Lung (tissue), 11 donors: ENCODE measurements at regions not wholly inside any gene's neighbourhood (a gene's known extent, or its start where the extent isn't known, plus 50 kb on each side); places are given as distances from the start of the nearest gene placed in this dataset.

Experiments
- ATAC-seq: fragments of 200-7000 bp; cut with Tn5 transposase; one replicate; pipeline ENCODE4 v1.9.1; 2020; ENCODE audit warnings: moderate number of reproducible peaks; ENCODE audit not compliant: insufficient read depth, low FRiP score
- DNase-seq, 3 donors: peaks; one replicate each; pipeline ENCODE4 v3.0.0-alpha.2; 2013 to 2017
- H3K27ac ChIP-seq, 2 donors: one replicate each; pipeline ENCODE4 v1.5.1; 2013; ENCODE audit warnings: mild to moderate bottlenecking in 2 of 2, moderate library complexity in 2 of 2, control low read depth in 1 of 2, inconsistent platforms in 1 of 2, low read depth in 1 of 2, low read length in 1 of 2
- H3K27me3 ChIP-seq, 3 donors: one replicate each; pipeline ENCODE4 v1.5.1; 2013; ENCODE audit warnings: low read length in 2 of 3; ENCODE audit not compliant: control insufficient read depth in 3 of 3, insufficient read depth in 3 of 3
- H3K36me3 ChIP-seq, 4 donors: one replicate each; pipeline ENCODE4 v1.5.1; 2013; ENCODE audit warnings: low read length in 4 of 4, mild to moderate bottlenecking in 1 of 4, moderate library complexity in 1 of 4; ENCODE audit not compliant: control insufficient read depth in 4 of 4, insufficient read depth in 4 of 4
- H3K4me1 ChIP-seq, 5 donors: one replicate each; pipeline ENCODE4 v1.5.1; 2013; ENCODE audit warnings: low read length in 5 of 5, mild to moderate bottlenecking in 2 of 5, moderate library complexity in 1 of 5; ENCODE audit not compliant: control insufficient read depth in 5 of 5, insufficient read depth in 5 of 5
- H3K4me3 ChIP-seq: one replicate; pipeline ENCODE4 v1.5.1; 2013; ENCODE audit warnings: mild to moderate bottlenecking, control low read depth, moderate library complexity
- H3K9ac ChIP-seq, 2 donors: one replicate each; pipeline ENCODE4 v1.5.1; 2013; ENCODE audit warnings: low read length in 2 of 2, control low read depth in 1 of 2; ENCODE audit not compliant: insufficient read depth in 1 of 2
- H3K9me3 ChIP-seq, 4 donors: one replicate each; pipeline ENCODE4 v1.5.1; 2013; ENCODE audit warnings: low read length in 3 of 4, mild to moderate bottlenecking in 1 of 4, moderate library complexity in 1 of 4; ENCODE audit not compliant: control insufficient read depth in 4 of 4, insufficient read depth in 3 of 4
- WGBS, 2 donors: extraction: QIAGEN DNeasy Blood & Tissue Kit; methylation state at CpG; one replicate each; pipeline ENCODE4 v1.1.7; 2013; 5-methylcytosine and 5-hydroxymethylcytosine counted together
- TF ChIP-seq, protein P1 (sequence below): IDR thresholded peaks from 2 replicates; pipeline ENCODE4 v1.5.1; 2012; ENCODE audit warnings: mild to moderate bottlenecking; ENCODE audit errors: control extremely low read depth, extremely low read depth
- donor health status: control.
- donor health status: control.
- donor health status: Bipolar disorder and iron deficiency.
- donor health status: healthy.
- donor health status: DM: yes; HTN: yes; CAD: no.

DNA sequence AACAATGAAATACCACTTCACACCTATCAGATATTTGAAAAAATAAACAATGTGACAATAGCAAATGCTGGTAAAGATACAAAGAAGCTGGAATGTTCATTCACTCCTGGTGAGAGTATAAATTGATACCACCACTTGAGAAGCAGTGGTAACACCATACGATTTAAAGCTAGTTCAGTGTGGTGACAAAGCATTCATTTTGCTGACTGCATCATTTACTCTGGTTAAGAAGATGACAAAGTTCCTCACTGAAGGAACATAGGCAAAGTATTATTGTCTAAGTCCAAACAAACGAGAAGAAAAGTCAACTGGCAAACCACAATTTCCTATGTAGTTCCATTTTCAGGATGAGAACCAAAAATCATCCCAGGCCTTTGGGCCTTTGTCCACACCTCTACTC is 102.5 kb downstream of the GEMIN8 start:
- Histone ChIP-seq H3K27ac (no peak overlapping the region), H3K9me3 (no peaks in the 10 kb centered on the region), H3K27me3 (peaks cover 0 to 17% (median 15%) of the 10 kb centered on the region in 3 donors), H3K36me3 (no peaks in the 10 kb centered on the region), H3K4me3 (no peak overlapping the region), H3K9ac (no peak overlapping the region), H3K4me1 (no peaks in the 10 kb centered on the region)
- DNase-seq (no peak), ATAC-seq (no peak)
- 51 to 68% methylated on average over 2 of the region's 2 CpGs for WGBS, 2 donors
- TF ChIP-seq, protein P1, sequence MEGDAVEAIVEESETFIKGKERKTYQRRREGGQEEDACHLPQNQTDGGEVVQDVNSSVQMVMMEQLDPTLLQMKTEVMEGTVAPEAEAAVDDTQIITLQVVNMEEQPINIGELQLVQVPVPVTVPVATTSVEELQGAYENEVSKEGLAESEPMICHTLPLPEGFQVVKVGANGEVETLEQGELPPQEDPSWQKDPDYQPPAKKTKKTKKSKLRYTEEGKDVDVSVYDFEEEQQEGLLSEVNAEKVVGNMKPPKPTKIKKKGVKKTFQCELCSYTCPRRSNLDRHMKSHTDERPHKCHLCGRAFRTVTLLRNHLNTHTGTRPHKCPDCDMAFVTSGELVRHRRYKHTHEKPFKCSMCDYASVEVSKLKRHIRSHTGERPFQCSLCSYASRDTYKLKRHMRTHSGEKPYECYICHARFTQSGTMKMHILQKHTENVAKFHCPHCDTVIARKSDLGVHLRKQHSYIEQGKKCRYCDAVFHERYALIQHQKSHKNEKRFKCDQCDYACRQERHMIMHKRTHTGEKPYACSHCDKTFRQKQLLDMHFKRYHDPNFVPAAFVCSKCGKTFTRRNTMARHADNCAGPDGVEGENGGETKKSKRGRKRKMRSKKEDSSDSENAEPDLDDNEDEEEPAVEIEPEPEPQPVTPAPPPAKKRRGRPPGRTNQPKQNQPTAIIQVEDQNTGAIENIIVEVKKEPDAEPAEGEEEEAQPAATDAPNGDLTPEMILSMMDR, result no peak

DNA sequence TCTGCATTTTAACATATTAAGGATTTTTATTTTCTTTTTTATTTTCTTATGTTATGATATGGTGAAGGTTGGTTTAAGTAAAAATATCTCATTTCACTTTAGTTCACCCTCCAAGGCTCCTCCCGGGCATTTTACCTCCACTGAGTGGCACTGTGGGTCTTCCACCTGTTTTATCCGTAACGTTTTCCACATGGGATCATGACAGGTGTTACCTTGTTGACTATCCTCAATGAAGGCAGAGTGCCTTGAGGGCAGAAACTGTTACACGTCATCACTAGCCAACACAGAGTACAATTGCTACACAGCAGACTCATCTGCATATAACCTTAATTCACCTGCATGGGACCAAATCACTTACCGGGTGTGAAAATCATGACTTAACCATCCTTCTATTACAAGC is 105.8 kb downstream of the GEMIN8 start:
- TF ChIP-seq, protein P1, result no peak
- no peak overlapping the region for H3K27ac ChIP-seq
- H3K4me1 ChIP-seq, result no peaks in the 10 kb centered on the region
- no peak overlapping the region for H3K9ac ChIP-seq
- WGBS, 2 donors, result 70 to 86% methylated on average over 5 of the region's 5 CpGs
- H3K9me3 ChIP-seq, result no peaks in the 10 kb centered on the region
- peaks cover 0 to 24% (median 11%) of the 10 kb centered on the region in 3 donors for H3K27me3 ChIP-seq
- no peak overlapping the region for H3K4me3 ChIP-seq
- no peaks in the 10 kb centered on the region for H3K36me3 ChIP-seq
- DNase-seq, result no peak
- ATAC-seq, result no peak

DNA sequence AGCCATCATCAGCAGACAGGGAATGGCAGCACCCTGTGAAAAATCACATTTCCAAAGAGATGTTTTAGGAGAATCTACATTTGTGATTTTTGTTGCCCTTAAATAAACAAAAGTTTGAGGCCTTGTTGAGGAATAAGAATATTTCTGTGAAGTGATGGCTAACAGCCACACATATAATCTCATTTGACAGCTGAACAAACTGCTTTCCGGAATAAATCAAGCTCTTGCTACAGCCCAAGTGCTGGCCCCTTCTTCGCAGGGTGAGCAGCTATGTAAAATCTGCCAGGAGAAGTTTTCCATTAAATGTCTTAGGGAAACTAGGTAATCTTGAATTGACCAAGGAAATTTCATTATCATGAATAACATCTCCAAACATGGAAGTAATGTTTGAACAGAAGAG is 106.4 kb upstream of the GPM6B start:
- H3K36me3 ChIP-seq, result no peaks in the 10 kb centered on the region
- ATAC-seq (no peak), DNase-seq (peak in 1 of 3 donors; percentile 26)
- no peaks in the 10 kb centered on the region for H3K9me3 ChIP-seq
- no peak overlapping the region for H3K9ac ChIP-seq
- 84 to 92% methylated on average over 2 of the region's 2 CpGs for WGBS, 2 donors
- no peak overlapping the region for H3K4me3 ChIP-seq
- TF ChIP-seq, protein P1, result no peak
- no peak overlapping the region for H3K27ac ChIP-seq
- H3K4me1 ChIP-seq, result no peaks in the 10 kb centered on the region
- H3K27me3 ChIP-seq, result peaks cover 0 to 28% (median 9%) of the 10 kb centered on the region in 3 donors

DNA sequence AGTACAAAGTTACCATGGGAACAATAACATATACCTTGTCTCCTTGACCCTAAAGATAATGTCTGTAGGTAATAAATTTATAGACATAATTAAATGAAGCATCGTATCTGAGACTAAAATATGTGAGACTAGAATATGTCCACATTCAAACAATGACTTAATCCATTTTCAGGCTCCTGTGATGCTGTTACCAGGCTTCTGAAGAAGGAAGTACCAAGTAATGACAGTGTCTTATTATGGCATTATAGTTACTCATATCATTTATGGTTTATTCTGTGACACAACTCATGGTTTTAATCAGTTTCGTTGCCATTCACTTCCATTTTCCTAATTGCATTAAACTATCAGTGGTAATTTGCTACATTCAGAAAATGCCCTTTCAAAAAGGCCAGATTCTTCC is 100.6 kb upstream of the GPM6B start:
- Histone ChIP-seq H3K27ac (no peak overlapping the region), H3K9ac (no peak overlapping the region), H3K4me3 (no peak overlapping the region), H3K36me3 (no peaks in the 10 kb centered on the region), H3K9me3 (no peaks in the 10 kb centered on the region), H3K4me1 (no peaks in the 10 kb centered on the region), H3K27me3 (peaks cover 0 to 50% (median 17%) of the 10 kb centered on the region in 3 donors)
- 72 to 86% methylated on average over 2 of the region's 2 CpGs for WGBS, 2 donors
- TF ChIP-seq, protein P1, result no peak
- no peak for ATAC-seq
- no peak for DNase-seq
